GM10266 (cell line): ENCODE measurements at regions not wholly inside any gene's neighbourhood (a gene's known extent, or its start where the extent isn't known, plus 50 kb on each side); places are given as distances from the start of the nearest gene placed in this dataset.

ENCODE experiments used
- DNase-seq: peaks from one replicate; pipeline ENCODE4 v3.0.0; 2012; ENCODE audit errors: extremely low spot score
- CTCF ChIP-seq: IDR thresholded peaks from 2 replicates; pipeline ENCODE4 v1.5.1; 2012; ENCODE audit warnings: mild to moderate bottlenecking, low read depth; ENCODE audit not compliant: control insufficient read depth, insufficient read depth; ENCODE audit errors: missing control alignments

GRCh38 chr12:31790759-31791158, 61.9 kb upstream of the AMN1 start:
- DNase-seq, result no peak
- TF ChIP-seq CTCF, result no peak

DNA sequence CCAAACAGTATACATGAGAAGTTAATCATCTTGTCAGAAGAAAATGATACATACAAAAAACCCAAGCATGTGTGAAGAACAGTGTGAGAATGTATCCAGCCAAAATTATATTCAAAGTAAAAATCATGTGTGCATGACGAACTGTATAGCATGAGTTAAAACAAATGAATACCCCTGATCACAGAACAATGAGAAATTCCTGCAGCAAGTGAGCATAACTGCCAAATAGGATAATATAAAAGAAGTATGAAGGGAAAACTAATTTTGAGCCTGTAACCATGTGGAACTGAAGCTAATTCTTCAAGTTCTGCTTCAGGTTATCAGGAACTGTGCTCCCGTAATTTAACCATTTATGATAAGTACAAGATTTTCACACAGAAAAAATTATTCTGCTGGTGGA, 56.5 kb upstream of the AMN1 start:
- TF ChIP-seq CTCF, result no peak
- DNase-seq, result no peak

DNA sequence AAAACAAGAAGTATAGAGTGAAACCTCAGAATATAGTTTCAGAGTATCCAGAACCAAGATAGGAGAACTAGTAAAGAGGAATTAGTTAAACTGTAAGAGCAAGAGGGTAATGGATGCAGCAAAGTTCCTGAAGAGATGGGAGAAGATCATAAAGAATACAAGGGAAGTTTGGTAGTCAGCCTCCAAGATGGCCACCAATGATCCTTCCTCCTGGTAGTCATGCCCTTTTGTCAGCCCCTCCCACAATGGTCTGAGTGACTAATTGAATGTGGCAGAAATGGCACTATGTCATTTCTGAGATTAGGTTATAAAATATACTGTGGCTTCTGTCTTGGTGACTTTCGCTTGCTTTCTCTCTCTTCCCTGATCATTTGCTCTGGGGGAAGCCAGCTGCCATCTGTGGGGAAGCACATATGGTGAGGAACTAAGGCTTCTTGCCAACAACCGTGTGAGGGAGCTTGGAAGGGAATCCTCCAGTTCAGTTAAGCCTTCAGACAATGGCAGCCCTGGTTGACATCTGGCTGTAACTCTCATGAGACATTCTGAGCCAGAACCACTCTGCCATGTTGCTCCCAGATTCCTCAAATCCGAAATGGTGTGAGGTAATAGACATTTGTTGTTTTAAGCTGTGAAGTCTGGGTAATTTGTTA, 55.3 kb upstream of the AMN1 start:
- TF ChIP-seq CTCF, result no peak

DNA sequence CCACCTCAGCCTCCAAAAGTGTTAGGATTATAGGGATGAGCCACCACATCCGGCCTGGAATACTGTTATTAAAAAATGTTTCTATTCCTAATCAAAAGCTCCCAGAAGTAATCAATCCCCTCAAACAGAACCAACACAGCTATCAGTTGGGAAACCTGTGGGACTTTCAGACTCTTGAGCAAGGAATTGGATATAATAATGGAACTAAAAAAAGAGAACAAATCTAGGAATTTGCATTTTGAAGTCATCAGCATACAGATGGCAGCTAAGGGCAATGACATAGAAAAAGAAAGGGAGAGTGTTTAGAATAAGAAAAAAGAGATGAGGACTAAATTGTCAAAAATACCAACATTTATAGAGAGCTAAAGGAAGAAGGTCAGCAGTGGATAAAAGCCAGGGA, 54.7 kb upstream of the AMN1 start:
- DNase-seq, result no peak
- no peak for TF ChIP-seq CTCF

More for the DNA sequence above, 55.3 kb upstream of the AMN1 start:
- no peak for DNase-seq

DNA sequence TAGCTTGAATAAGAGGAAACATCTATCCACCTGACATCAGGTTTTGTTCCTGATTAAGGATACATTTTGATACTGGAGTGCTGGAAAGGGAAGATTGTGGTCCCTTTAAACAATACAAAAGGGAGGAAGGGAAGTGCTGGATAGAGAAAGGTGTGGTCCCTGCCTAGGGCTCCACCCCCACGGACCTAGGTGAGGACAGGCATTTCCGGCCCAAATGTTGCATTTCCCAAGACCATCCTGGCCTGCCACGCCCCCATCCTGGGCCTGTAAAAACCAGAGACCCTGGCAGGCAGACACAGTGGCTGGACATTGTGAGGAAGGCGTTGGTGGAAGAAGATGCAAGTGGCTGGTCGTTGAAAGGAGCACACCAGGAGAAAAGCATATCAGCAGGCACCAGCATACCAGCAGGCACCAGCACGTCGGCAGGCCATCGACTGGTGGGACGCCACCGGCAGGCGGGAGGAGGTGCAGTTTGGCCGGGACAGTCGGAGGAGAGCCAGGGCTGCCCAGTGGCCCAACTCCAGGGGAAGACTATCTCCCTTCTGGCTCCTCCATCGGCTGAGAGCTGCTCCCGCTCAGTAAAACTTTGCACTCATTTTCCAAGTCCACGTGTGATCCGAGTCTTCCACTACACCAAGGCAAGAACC, 53.2 kb upstream of the AMN1 start:
- no peak for DNase-seq

DNA sequence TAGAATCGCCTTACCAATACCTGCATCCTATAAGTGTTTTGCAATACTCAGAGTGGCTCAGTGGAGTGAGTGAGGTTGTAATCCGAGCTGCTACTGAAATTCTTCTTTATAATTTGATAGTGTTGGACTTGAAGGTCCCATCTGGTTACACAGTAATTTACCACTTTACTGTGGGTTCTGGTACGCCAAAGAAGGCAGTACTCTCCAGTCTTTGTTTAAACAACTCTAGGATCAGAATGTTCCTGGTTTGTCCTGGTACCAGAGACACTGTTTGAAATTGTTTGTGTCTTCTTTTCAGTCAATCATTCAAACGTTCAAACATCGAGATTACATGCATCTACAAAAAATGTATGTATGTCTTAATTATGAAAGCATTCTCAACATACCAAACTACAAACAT, 51.3 kb upstream of the AMN1 start:
- no peak for TF ChIP-seq CTCF
- DNase-seq, result no peak

More for the DNA sequence above, 53.2 kb upstream of the AMN1 start:
- TF ChIP-seq CTCF, result no peak

DNA sequence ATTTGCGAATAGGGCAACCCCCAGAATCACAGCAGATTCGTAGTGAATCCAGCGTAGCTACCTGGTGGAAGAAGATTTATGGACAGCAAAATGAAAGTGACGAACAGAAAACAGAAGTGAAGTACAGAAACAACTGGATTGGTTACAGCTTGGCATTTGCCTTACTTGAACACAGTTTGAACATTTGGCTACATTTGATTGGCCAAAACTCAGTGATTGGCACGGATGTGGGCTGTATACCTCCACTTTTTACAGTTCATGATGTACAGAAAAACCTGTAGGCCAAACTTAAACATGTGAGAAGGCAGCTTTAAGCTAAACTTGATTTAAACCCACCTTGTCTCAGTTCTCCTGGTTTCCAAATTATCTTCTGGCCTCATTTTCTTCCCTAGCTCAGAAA, 49.9 kb upstream of the AMN1 start:
- no peak for TF ChIP-seq CTCF
- DNase-seq, result no peak
